ENCODE measurements at regions not wholly inside any gene's neighbourhood (a gene's known extent, or its start where the extent isn't known, plus 50 kb on each side); places are given as distances from the start of the nearest gene placed in this dataset.

- TF ChIP-seq, protein P1, sequence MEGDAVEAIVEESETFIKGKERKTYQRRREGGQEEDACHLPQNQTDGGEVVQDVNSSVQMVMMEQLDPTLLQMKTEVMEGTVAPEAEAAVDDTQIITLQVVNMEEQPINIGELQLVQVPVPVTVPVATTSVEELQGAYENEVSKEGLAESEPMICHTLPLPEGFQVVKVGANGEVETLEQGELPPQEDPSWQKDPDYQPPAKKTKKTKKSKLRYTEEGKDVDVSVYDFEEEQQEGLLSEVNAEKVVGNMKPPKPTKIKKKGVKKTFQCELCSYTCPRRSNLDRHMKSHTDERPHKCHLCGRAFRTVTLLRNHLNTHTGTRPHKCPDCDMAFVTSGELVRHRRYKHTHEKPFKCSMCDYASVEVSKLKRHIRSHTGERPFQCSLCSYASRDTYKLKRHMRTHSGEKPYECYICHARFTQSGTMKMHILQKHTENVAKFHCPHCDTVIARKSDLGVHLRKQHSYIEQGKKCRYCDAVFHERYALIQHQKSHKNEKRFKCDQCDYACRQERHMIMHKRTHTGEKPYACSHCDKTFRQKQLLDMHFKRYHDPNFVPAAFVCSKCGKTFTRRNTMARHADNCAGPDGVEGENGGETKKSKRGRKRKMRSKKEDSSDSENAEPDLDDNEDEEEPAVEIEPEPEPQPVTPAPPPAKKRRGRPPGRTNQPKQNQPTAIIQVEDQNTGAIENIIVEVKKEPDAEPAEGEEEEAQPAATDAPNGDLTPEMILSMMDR (conservative IDR thresholded peaks at IDR 0.05; ENCODE audit: low read depth, low read length) = no peak
- no peak for TF ChIP-seq EZH2 (IDR thresholded peaks at IDR 0.05; ENCODE audit: borderline replicate concordance, low read depth, low read length, poor library complexity, severe bottlenecking)
Observed at GRCh38 chr17:34757106-34757505, 177.7 kb downstream of the TMEM132E start.

Measured in A673 (cell line).